IPS-18c (cell line): ENCODE measurements at regions not wholly inside any gene's neighbourhood (a gene's known extent, or its start where the extent isn't known, plus 50 kb on each side); places are given as distances from the start of the nearest gene placed in this dataset.

Source experiments
- H3K4me3 ChIP-seq: 2 replicates; pipeline ENCODE4 v1.7.0; 2013; ENCODE audit warnings: low read depth, mild to moderate bottlenecking, low read length, moderate library complexity; ENCODE audit not compliant: insufficient read depth
- H3K9me3 ChIP-seq: one replicate; pipeline ENCODE4 v1.6.1; 2013; ENCODE audit warnings: mild to moderate bottlenecking, low read length, moderate library complexity; ENCODE audit not compliant: control insufficient read depth, insufficient read depth

- no peak overlapping the region for H3K4me3 ChIP-seq
- peaks cover 5% of the 10 kb centered on the region for H3K9me3 ChIP-seq
These were observed 208.7 kb upstream of the POM121L12 start for GRCh38 chr7:52826515-52827265.

GRCh38 chr7:52825611-52826010 is 209.8 kb upstream of the POM121L12 start:
- Histone ChIP-seq H3K9me3 (peaks cover 11% of the 10 kb centered on the region), H3K4me3 (no peak overlapping the region)

GRCh38 chr7:52811537-52811936 is 223.9 kb upstream of the POM121L12 start:
- no peaks in the 10 kb centered on the region for H3K9me3 ChIP-seq

DNA sequence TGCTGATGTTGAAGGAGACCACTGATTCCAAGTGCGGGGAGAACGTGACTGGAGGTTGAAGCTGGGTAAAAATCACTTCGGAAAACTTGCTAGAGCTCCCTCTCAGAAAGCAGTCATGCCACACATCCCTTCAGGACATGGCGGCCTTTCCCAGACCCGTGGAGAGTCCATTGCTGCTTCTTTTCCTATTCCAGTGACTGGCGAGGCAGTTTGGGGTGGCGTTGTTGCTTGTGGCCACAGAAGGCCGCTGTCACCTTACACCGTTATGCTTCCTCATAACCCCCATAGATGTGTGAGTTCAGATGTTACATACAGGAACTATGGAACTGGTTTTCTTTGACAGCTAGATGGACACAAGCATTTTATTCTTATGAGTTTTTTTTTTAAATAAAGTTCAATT is 235.6 kb upstream of the POM121L12 start:
- peaks cover 2% of the 10 kb centered on the region for H3K9me3 ChIP-seq
- H3K4me3 ChIP-seq: no peak overlapping the region

More at GRCh38 chr7:52811537-52811936, 223.9 kb upstream of the POM121L12 start:
- H3K4me3 ChIP-seq: no peak overlapping the region

GRCh38 chr7:52797801-52798200 is 237.6 kb upstream of the POM121L12 start:
- Histone ChIP-seq H3K9me3 (peaks cover 2% of the 10 kb centered on the region), H3K4me3 (no peak overlapping the region)

GRCh38 chr7:52794621-52795020 is 240.8 kb upstream of the POM121L12 start:
- no peak overlapping the region for H3K4me3 ChIP-seq
- H3K9me3 ChIP-seq: peaks cover 2% of the 10 kb centered on the region

DNA sequence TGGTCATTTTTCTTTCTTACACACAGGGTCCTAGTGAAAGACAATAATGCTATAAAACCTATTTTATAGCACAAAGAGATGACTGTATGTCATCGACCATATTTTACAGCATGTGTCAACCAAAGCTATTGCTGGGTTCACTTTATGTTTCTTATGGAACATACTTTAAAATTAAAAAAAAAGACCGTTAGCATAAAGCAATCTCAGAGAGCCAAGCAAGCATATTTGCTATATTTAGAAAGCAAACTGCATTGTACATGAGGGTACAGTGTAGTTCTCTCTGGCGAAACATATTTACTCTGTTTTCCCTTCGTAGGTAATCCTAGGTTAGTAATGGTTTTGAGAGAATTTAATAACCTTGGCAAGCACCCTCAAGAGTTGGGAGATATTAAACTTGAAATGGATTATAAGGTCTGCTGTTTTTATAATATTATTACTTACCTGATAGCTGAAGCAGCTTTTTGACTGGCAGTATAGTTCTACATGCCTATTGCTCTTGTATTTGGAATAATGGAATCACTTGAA is 244.2 kb upstream of the POM121L12 start:
- no peaks in the 10 kb centered on the region for H3K9me3 ChIP-seq
- H3K4me3 ChIP-seq: no peak overlapping the region

DNA sequence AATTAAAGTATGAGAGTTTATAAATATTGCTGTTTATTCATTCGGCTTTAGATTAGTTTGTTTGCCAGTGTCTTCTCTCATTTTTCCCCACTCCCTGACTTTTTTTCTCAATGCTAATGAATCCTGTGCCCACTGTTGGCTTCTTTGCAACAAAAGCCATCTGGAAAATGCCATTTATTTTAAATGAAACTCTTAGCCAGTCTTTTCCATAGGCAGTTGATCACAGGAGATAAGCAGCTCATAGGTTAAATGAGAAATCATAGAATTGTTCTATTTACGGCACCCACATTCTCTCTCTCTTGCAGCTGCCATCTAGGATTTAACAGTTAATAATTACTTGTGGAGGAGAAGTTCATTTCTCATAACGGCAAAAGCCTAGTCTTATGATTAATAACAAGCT is 249.3 kb upstream of the POM121L12 start:
- Histone ChIP-seq H3K9me3 (no peaks in the 10 kb centered on the region), H3K4me3 (no peak overlapping the region)

GRCh38 chr7:52782348-52782747 is 253.1 kb upstream of the POM121L12 start:
- no peak overlapping the region for H3K4me3 ChIP-seq

DNA sequence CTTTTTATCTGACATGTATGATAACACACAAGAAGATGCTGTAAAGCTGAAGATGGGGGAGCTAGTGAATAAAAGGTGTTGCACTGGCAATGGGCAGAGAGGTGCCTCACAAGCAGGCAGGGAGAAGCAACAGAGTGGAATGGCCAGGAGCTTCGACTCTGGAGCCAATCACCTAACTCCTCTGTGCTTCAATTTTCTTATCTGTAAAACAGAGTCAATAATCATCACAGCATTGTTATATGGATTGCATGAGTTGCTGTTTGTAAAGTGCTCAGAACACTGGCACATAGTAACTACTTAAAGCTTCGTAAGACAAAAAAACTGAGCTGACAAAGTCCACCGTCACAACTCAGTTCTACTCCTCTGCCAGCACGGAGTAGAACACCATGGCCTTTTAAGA is 254.2 kb upstream of the POM121L12 start:
- no peaks in the 10 kb centered on the region for H3K9me3 ChIP-seq
- no peak overlapping the region for H3K4me3 ChIP-seq

More at GRCh38 chr7:52782348-52782747, 253.1 kb upstream of the POM121L12 start:
- H3K9me3 ChIP-seq: no peaks in the 10 kb centered on the region

- Histone ChIP-seq H3K9me3 (no peaks in the 10 kb centered on the region), H3K4me3 (no peak overlapping the region)
These were observed 256.4 kb upstream of the POM121L12 start for GRCh38 chr7:52779004-52779403.

DNA sequence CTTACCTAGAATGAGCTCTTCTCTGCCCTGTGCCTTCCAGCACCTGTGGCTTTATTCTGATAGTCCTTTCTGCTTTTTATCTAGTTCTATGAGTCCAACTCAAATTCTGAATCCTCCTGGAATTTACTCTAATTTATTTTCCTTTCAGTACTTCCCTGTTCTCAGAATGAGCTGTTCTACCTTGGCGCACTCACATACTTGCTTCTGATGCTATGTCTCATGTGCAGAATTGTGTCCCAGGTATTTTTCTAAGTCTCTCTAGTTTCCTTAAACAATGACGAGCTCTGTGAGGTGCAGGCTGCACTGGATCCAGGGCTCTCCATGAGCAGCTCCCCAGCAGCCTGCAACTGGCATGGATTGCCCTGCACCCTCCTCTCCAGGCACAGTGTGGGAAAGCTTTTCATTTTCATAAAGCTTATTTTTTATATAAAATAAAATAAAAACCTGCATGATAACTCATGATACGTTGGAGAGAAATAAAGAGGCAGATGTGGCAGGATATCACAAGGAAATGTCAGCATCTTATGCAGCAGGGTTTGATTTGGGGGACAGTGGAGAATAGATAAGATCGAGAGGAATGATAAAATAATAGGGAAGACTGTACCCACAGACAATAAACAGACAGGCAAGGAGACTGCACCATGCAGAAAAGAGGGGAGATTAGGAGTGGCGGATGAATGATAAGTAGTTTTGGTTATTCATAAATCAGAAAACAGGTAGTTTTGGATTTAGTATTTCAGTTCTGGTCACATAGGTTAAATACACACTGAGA is 258.2 kb upstream of the POM121L12 start:
- no peak overlapping the region for H3K4me3 ChIP-seq
- H3K9me3 ChIP-seq: no peaks in the 10 kb centered on the region

- no peak overlapping the region for H3K4me3 ChIP-seq
- H3K9me3 ChIP-seq: no peaks in the 10 kb centered on the region
These were observed 259.6 kb upstream of the POM121L12 start for GRCh38 chr7:52775876-52776275.

DNA sequence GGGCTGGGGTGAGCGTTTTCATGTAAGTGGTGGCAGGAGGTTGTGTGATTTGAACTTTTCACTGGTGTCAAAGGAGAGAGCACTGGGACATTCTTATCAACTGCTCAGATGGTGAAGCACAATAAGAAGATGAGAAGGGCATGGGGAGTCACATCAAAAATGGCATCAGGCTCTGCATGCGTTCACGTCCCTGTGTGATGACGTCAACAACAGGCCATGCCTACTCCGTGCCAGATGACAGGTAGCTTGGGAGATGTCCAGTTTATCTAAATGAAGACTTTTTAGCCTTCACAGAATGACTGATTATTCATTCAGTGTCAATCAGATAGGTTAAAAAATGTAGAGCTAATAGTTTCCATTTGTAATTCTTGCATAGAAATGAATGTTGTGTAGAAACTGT is 264.3 kb upstream of the POM121L12 start:
- H3K9me3 ChIP-seq: no peaks in the 10 kb centered on the region
- H3K4me3 ChIP-seq: no peak overlapping the region

DNA sequence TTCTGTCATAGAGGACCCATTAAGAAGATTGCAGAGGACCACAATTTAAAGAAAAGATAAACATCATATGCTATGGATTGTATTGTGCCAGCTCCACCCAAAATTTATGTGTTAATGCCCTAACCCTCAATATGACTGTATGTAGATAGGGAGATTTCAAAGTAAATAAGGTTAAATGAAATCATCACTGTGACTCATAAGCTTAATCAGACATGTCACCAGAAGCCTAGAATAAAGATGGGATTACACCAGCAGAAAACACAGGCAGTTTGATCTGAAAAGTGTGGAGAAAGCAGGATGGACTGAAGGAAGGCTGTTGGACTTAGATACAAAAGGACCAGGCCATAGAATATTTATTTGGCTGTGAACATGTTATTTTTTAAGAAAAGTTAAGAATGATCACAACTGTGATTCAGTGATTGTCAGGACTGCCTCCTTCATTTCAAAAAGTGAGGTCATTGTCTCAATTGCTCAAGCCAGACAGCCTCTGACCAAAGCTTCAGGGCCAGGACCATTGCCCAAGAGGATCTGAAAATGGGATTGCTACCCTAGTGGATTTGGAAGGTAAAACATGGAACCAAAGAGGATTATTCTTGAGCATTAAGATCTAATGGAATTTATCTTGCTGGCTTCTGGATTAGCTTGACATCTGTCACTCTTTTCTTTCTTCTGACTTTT is 270.8 kb upstream of the POM121L12 start:
- Histone ChIP-seq H3K9me3 (no peaks in the 10 kb centered on the region), H3K4me3 (no peak overlapping the region)

- Histone ChIP-seq H3K4me3 (no peak overlapping the region), H3K9me3 (no peaks in the 10 kb centered on the region)
These were observed 277.1 kb upstream of the POM121L12 start for GRCh38 chr7:52758356-52758755.

GRCh38 chr7:52753855-52754254 is 281.6 kb upstream of the POM121L12 start:
- Histone ChIP-seq H3K9me3 (no peaks in the 10 kb centered on the region), H3K4me3 (no peak overlapping the region)

GRCh38 chr7:52752891-52753290 is 282.5 kb upstream of the POM121L12 start:
- H3K9me3 ChIP-seq: no peaks in the 10 kb centered on the region
- H3K4me3 ChIP-seq: no peak overlapping the region
